Lower leg skin (tissue), 4 donors: ENCODE measurements at regions not wholly inside any gene's neighbourhood (a gene's known extent, or its start where the extent isn't known, plus 50 kb on each side); places are given as distances from the start of the nearest gene placed in this dataset.
"Not testable (repeated sequence)": the region's sequence is repeated elsewhere in the genome, so short reads cannot be mapped to it uniquely, and the experiment has no call there.

Experiments
- DNase-seq, 2 donors: peaks; one replicate each; pipeline ENCODE4 v3.0.0-alpha.2; 2019; ENCODE audit warnings: low spot score in 2 of 2
- H3K4me3 ChIP-seq: fragments of 200-600 bp; sonication (generic); 2 replicates; pipeline ENCODE4 v1.5.1; 2017; ENCODE audit warnings: mild to moderate bottlenecking, low read depth; ENCODE audit not compliant: poor library complexity, severe bottlenecking
- POLR2A ChIP-seq, 2 donors: fragments of 450-650 bp; IDR thresholded peaks; one replicate each; pipeline ENCODE4 v1.6.1; 2016 to 2017; ENCODE audit warnings: antibody characterized with exemption in 2 of 2, mild to moderate bottlenecking in 1 of 2, moderate library complexity in 1 of 2
- WGBS, 2 donors: methylation state at CpG; one replicate each; pipeline ENCODE4 v1.1.5; 2018; 5-methylcytosine and 5-hydroxymethylcytosine counted together
- intact Hi-C: fragments of 100-400 bp; cut with DNase I; formaldehyde crosslinking; loops from one replicate; pipeline ENCODE4 v1.15.0; 2023; ENCODE audit warnings: low total_unique reads
- TF ChIP-seq, protein P1 (sequence below), 3 donors: fragments of 450-650 bp; IDR thresholded peaks; one replicate each; pipeline ENCODE4 v1.5.1; 2016; ENCODE audit warnings: antibody characterized with exemption in 3 of 3, mild to moderate bottlenecking in 3 of 3, moderate library complexity in 2 of 3

DNA sequence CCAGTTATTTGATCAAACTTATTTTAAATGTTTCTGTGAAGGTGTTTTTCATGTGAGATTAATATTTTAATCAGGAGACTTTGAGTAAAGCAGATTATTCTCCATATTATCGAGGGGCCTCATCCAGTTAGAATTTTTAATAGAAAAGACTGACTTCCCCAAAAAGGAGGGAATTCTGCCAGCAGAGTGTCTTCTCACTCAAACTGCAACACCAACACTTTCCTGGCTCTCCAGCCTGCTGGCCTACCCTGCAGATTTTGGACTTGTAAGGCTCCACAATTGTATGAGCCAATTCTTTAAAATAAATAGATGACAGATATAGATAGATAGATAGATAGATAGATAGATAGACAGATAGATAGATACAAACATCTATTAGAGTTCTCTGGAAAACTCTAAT lies 155.7 kb downstream of the SEC23A start:
- TF ChIP-seq, protein P1, sequence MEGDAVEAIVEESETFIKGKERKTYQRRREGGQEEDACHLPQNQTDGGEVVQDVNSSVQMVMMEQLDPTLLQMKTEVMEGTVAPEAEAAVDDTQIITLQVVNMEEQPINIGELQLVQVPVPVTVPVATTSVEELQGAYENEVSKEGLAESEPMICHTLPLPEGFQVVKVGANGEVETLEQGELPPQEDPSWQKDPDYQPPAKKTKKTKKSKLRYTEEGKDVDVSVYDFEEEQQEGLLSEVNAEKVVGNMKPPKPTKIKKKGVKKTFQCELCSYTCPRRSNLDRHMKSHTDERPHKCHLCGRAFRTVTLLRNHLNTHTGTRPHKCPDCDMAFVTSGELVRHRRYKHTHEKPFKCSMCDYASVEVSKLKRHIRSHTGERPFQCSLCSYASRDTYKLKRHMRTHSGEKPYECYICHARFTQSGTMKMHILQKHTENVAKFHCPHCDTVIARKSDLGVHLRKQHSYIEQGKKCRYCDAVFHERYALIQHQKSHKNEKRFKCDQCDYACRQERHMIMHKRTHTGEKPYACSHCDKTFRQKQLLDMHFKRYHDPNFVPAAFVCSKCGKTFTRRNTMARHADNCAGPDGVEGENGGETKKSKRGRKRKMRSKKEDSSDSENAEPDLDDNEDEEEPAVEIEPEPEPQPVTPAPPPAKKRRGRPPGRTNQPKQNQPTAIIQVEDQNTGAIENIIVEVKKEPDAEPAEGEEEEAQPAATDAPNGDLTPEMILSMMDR (IDR thresholded peaks at IDR 0.05): no peak
- TF ChIP-seq POLR2A (IDR thresholded peaks at IDR 0.05): no peak
- no peak for DNase-seq
- 79 to 80% methylated on average over 1 of the region's 1 CpG for WGBS, 2 donors
- intact Hi-C loops: no loop called here
- no peak overlapping the region for H3K4me3 ChIP-seq

DNA sequence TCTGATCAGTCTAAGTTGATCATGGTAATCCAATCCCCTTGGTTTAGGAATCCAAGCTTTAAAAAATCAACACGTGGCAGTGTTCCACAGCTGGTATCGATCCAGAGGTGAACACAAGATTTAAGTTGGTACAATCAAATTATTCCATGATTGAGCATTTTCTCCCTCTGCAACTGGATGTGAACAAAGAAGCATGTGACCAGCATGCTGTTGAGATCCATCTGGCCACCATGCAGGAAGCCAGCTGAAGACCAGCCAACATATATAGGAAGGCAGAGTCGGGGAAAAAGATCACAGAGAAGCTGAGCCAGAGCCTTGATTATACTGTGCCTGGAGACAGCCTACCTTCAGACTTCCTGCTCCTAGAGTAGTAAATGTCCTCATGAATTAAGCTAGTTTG lies 158.3 kb downstream of the SEC23A start:
- H3K4me3 ChIP-seq: no peak overlapping the region
- DNase-seq: no peak
- intact Hi-C loops: no loop called here
- TF ChIP-seq POLR2A (IDR thresholded peaks at IDR 0.05): no peak
- TF ChIP-seq, protein P1 (IDR thresholded peaks at IDR 0.05): no peak
- 51 to 52% methylated on average over 3 of the region's 3 CpGs for WGBS, 2 donors

DNA sequence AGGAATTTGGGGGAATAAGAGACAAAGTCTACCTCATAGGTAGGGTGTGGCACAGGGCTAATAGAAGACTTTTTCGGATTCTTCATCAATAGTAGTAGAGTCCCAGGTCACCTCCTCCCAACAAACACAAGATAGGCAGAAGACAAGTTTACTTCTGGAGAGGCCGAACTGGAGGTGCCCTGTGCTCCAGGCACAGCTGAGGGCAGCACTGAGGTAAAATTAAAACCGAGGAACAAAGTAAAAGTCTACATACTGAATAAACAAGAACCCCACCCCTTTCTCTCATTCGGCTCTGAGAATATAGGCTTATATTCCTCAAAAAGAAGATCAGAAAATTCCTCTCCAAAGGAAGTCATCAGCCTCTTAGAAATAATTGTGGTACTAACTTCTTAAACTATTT lies 161.5 kb downstream of the SEC23A start:
- intact Hi-C loops: no loop called here
- 75 to 77% methylated on average over 4 of the region's 4 CpGs for WGBS, 2 donors
- DNase-seq: no peak
- H3K4me3 ChIP-seq: no peak overlapping the region
- TF ChIP-seq POLR2A (IDR thresholded peaks at IDR 0.05): no peak
- TF ChIP-seq, protein P1 (IDR thresholded peaks at IDR 0.05): no peak

DNA sequence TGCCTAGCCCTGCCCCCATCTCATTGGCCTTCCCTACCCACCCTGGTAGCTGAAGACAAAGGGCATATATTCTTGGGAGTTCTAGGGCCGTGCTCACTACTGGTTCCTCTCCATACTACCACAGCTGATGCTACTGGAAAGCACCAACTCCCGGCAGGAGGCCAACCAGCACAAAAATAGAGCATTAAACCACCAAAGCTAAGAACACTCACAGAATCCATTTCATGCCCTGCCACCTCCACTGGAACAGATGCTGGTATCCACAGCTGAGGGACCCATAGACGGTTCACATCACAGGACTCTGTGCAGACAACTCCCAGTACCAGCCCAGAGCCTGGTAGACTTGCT lies 170.4 kb downstream of the SEC23A start:
- whole genome bisulfite sequencing, 2 donors: 77 to 92% methylated on average over 3 of the region's 3 CpGs
- DNase-seq, H3K4me3 ChIP-seq, intact Hi-C loops: not testable (repeated sequence)

DNA sequence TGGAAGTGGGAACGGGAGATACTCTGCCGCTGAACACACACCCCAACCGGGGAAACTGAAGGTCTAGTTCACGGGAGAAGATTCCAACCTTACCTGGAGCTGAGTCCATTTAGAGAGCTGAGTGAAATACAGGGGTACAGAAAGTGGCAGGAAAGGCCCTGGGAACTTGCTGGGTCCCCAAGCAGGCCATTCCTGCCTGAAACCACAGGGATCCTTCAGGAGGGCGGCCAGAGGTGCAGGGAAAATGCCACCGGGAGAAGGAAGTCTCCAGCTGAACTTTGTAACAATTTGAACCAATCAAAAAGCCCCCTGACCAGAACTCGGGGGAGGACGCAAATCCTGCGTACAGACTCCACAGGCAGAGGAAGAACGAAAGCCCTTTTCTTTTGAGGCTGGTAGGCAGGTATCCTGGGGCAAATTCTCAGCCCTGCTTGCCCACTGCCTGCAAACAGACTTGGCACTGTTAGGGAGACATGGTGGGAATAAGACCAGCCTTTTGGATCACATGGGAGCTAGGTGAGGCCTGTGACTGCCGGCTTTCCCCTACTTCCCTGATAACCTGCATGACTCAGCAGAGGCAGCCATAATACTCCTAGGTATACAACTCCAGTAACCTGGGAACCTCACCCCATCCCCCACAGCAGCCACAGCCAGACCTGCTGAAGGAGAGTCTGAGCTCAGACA lies 170.9 kb downstream of the SEC23A start:
- no peak overlapping the region for H3K4me3 ChIP-seq

DNA sequence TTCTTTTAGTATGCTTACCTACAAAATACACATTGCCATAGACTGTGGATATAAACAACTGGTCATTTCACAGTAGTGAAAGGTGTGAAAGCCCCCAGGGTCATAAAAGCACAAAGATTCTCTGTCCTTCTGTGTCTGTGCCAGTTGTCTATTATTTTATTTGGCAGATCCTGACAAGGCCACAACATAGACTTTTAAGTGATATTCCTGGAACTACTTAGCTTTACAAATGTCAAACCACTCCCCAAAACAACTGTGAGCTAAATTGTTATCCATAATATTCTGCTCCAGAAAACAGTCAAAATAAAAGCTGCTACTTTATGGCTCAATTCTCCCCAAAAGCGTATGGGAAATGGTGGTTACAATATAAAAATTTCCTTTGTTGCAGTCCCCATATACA lies 172.1 kb downstream of the SEC23A start:
- no peak for TF ChIP-seq POLR2A (IDR thresholded peaks at IDR 0.05)
- TF ChIP-seq, protein P1 (IDR thresholded peaks at IDR 0.05): no peak
- no peak for DNase-seq
- H3K4me3 ChIP-seq: no peak overlapping the region
- 56 to 67% methylated on average over 1 of the region's 1 CpG for WGBS, 2 donors
- intact Hi-C loops: no loop called here

More for the DNA sequence above, 170.9 kb downstream of the SEC23A start:
- intact Hi-C loops: no loop called here
- DNase-seq: no peak
- 89 to 90% methylated on average over 11 of the region's 11 CpGs for WGBS, 2 donors
- TF ChIP-seq POLR2A (IDR thresholded peaks at IDR 0.05): no peak

DNA sequence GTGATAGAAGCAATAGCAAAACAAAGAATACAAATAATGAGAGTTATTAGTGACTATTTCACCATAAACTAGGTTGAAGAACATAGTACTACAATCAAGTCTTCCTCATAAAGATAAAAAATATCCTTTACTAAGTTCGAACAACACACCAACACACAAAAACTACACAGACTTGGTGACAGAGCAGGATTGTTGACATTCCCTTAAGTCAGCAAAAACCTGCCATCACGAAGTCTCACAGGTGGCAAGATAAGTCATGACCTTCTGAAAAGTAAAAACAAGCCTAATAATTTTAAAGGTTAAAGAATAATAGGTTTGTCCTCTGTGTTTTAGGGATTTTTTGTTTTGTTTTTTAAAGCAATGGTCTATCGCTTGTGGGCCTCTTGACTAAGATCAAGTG lies 173.0 kb downstream of the SEC23A start:
- TF ChIP-seq, protein P1 (IDR thresholded peaks at IDR 0.05): no peak
- no peak for TF ChIP-seq POLR2A (IDR thresholded peaks at IDR 0.05)
- DNase-seq: no peak
- 73 to 81% methylated on average over 3 of the region's 3 CpGs for WGBS, 2 donors
- intact Hi-C loops: no loop called here
- H3K4me3 ChIP-seq: no peak overlapping the region
